Hepatocyte (in vitro differentiated cells): ENCODE measurements at regions not wholly inside any gene's neighbourhood (a gene's known extent, or its start where the extent isn't known, plus 50 kb on each side); places are given as distances from the start of the nearest gene placed in this dataset.

ENCODE experiments used
- DNase-seq: peaks from one replicate; pipeline ENCODE4 v3.0.0-alpha.2; 2016; ENCODE audit warnings: low spot score
- H2AFZ ChIP-seq: fragments of 200-600 bp; sonication (generic); 2 replicates; pipeline ENCODE4 v1.6.0; 2016; ENCODE audit warnings: antibody characterized with exemption, mild to moderate bottlenecking
- H3K27ac ChIP-seq: fragments of 200-600 bp; sonication (generic); 2 replicates; pipeline ENCODE4 v1.5.1; 2016; ENCODE audit warnings: mild to moderate bottlenecking
- H3K27me3 ChIP-seq: fragments of 200-600 bp; sonication (generic); 2 replicates; pipeline ENCODE4 v1.6.1; 2016
- H3K36me3 ChIP-seq: fragments of 200-600 bp; sonication (generic); replicated peaks from 2 replicates; pipeline ENCODE4 v1.5.1; 2016; ENCODE audit warnings: low read depth; ENCODE audit not compliant: insufficient read depth
- H3K4me1 ChIP-seq: fragments of 200-600 bp; sonication (generic); 2 replicates; pipeline ENCODE4 v1.5.1; 2016; ENCODE audit warnings: mild to moderate bottlenecking, moderate library complexity; ENCODE audit not compliant: insufficient read depth
- H3K4me2 ChIP-seq: fragments of 200-600 bp; sonication (generic); 2 replicates; pipeline ENCODE4 v1.6.0; 2016
- H3K4me3 ChIP-seq: fragments of 200-600 bp; sonication (generic); 2 replicates; pipeline ENCODE4 v1.5.1; 2016; ENCODE audit warnings: mild to moderate bottlenecking
- H3K79me2 ChIP-seq: fragments of 200-600 bp; sonication (generic); 2 replicates; pipeline ENCODE4 v1.6.0; 2017; ENCODE audit warnings: mild to moderate bottlenecking
- H3K9me2 ChIP-seq: fragments of 200-600 bp; sonication (generic); replicated peaks from 2 replicates; pipeline ENCODE4 v1.6.0; 2017; ENCODE audit warnings: mild to moderate bottlenecking; ENCODE audit not compliant: insufficient read depth
- H3K9me3 ChIP-seq: fragments of 200-600 bp; sonication (generic); 2 replicates; pipeline ENCODE4 v1.5.1; 2016; ENCODE audit warnings: low read depth, mild to moderate bottlenecking
- H4K20me1 ChIP-seq: fragments of 200-600 bp; sonication (generic); 2 replicates; pipeline ENCODE4 v1.6.0; 2016; ENCODE audit warnings: mild to moderate bottlenecking; ENCODE audit not compliant: insufficient read depth, poor library complexity, severe bottlenecking
- CTCF ChIP-seq: fragments of 200-600 bp; sonication (generic); IDR thresholded peaks from 2 replicates; pipeline ENCODE4 v1.5.1; 2016; ENCODE audit warnings: antibody characterized with exemption, mild to moderate bottlenecking; ENCODE audit not compliant: poor library complexity
- EZH2 ChIP-seq: fragments of 200-600 bp; sonication (generic); IDR thresholded peaks from 2 replicates; pipeline ENCODE4 v1.6.1; 2016; ENCODE audit warnings: antibody characterized with exemption, mild to moderate bottlenecking, borderline replicate concordance
- EZH2phosphoT487 ChIP-seq: fragments of 200-600 bp; sonication (generic); IDR thresholded peaks from one replicate; pipeline ENCODE4 v1.6.1; 2018; ENCODE audit warnings: antibody characterized with exemption, mild to moderate bottlenecking, low read depth, moderate library complexity; ENCODE audit not compliant: unreplicated experiment, severe bottlenecking
- WGBS: methylation state at CpG from one replicate; pipeline ENCODE4 v1.1.6; 2016; ENCODE audit warnings: low lambda C conversion rate; ENCODE audit errors: missing lambda C conversion rate; 5-methylcytosine and 5-hydroxymethylcytosine counted together

- Histone ChIP-seq H3K79me2 (no peaks in the 10 kb centered on the region), H3K36me3 (no peaks in the 10 kb centered on the region), H3K27ac (no peak overlapping the region), H4K20me1 (no peaks in the 10 kb centered on the region), H3K4me3 (no peak overlapping the region), H3K9me2 (no peaks in the 10 kb centered on the region), H3K27me3 (no peaks in the 10 kb centered on the region), H3K4me1 (no peaks in the 10 kb centered on the region), H3K4me2 (no peak overlapping the region), H2AFZ (no peak overlapping the region), H3K9me3 (no peaks in the 10 kb centered on the region)
- DNase-seq: no peak
- WGBS: 71% methylated on average over 11 of the region's 11 CpGs
- TF ChIP-seq EZH2phosphoT487: no peak
- no peak for TF ChIP-seq CTCF
- no peak for TF ChIP-seq EZH2
Observed at GRCh38 chr6:44701038-44701636, 313.6 kb downstream of the CDC5L start.

- peaks cover 3% of the 10 kb centered on the region for H3K27me3 ChIP-seq
- TF ChIP-seq EZH2 (no peak), EZH2phosphoT487 (no peak), CTCF (no peak)
- no peaks in the 10 kb centered on the region for H3K36me3 ChIP-seq
- H3K9me3 ChIP-seq: no peaks in the 10 kb centered on the region
- no peak overlapping the region for H3K4me2 ChIP-seq
- WGBS: 85% methylated on average over 12 of the region's 12 CpGs
- no peaks in the 10 kb centered on the region for H3K4me1 ChIP-seq
- no peaks in the 10 kb centered on the region for H3K79me2 ChIP-seq
- no peaks in the 10 kb centered on the region for H4K20me1 ChIP-seq
- no peak overlapping the region for H2AFZ ChIP-seq
- H3K4me3 ChIP-seq: no peak overlapping the region
- H3K9me2 ChIP-seq: no peaks in the 10 kb centered on the region
- H3K27ac ChIP-seq: no peak overlapping the region
- DNase-seq: no peak
Observed at GRCh38 chr6:44701637-44702101, 314.2 kb downstream of the CDC5L start.

- H3K27me3 ChIP-seq: peaks cover 3% of the 10 kb centered on the region
- H3K4me2 ChIP-seq: no peak overlapping the region
Observed at GRCh38 chr6:44702292-44702691, 314.8 kb downstream of the CDC5L start.

More at GRCh38 chr6:44702292-44702691, 314.8 kb downstream of the CDC5L start:
- no peak overlapping the region for H3K27ac ChIP-seq
- no peaks in the 10 kb centered on the region for H3K9me2 ChIP-seq
- H4K20me1 ChIP-seq: no peaks in the 10 kb centered on the region
- no peak for DNase-seq
- TF ChIP-seq EZH2 (no peak), EZH2phosphoT487 (no peak), CTCF (no peak)
- no peaks in the 10 kb centered on the region for H3K36me3 ChIP-seq
- H3K4me3 ChIP-seq: no peak overlapping the region
- H3K4me1 ChIP-seq: no peaks in the 10 kb centered on the region
- H3K9me3 ChIP-seq: no peaks in the 10 kb centered on the region
- no peaks in the 10 kb centered on the region for H3K79me2 ChIP-seq
- H2AFZ ChIP-seq: no peak overlapping the region
